Stimulated activated CD4-positive, alpha-beta T cell treated with anti-CD3 and anti-CD28 coated beads, TNF-alpha, amount 100 ng/mL, for 1 hour (primary cell): ENCODE measurements at regions not wholly inside any gene's neighbourhood (a gene's known extent, or its start where the extent isn't known, plus 50 kb on each side); places are given as distances from the start of the nearest gene placed in this dataset.
"Not testable (repeated sequence)": the region's sequence is repeated elsewhere in the genome, so short reads cannot be mapped to it uniquely, and the experiment has no call there.

Experiments used
- DNase-seq, 3 donors: peaks; one replicate each; pipeline ENCODE4 v3.0.0-alpha.2; 2020; ENCODE audit warnings: low read depth in 3 of 3, low spot score in 1 of 3

- not testable (repeated sequence) for DNase-seq
These were observed 411.0 kb upstream of the CHD1 start for GRCh38 chr5:99339758-99340157.

DNA sequence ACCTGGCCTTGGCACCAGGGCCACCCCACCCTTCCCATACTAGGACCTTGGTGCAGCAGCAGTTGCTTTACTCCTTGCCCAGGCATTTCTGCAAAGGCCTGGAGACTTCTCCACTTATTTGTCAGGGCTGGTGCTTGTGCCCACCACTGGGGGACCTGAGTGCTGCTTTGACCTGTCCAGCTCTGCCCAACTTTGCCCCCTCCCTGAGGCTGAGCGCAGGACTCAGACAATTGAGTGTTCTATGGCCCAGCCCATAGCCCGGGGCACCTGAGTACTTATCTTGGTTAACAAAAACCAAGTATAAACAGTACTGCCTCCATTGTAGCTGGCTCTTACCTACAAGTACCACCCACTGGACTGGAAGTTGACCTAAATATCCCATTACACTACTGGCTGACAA is 406.1 kb upstream of the CHD1 start:
- no peak for DNase-seq

- no peak for DNase-seq
These were observed 402.3 kb upstream of the CHD1 start for GRCh38 chr5:99331061-99331460.

DNA sequence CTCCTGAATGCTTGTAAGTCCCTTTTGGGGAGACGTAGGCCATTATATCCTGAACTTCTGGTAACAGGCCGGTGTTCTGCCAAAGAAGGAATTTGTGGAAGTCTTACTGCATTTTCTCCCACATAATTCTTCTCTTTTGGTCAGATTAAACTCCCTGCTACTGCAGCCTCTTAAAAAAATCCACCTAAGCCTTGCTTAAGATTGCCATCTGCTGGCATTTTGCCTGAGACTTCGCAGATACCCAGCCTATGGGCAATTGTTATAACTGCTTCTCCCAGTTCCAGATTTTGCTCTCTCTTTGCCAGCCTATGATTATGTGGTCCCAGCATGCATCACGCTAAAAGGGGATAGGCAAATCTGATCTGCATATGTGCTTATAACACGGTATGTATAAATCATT is 391.6 kb upstream of the CHD1 start:
- DNase-seq: no peak

DNA sequence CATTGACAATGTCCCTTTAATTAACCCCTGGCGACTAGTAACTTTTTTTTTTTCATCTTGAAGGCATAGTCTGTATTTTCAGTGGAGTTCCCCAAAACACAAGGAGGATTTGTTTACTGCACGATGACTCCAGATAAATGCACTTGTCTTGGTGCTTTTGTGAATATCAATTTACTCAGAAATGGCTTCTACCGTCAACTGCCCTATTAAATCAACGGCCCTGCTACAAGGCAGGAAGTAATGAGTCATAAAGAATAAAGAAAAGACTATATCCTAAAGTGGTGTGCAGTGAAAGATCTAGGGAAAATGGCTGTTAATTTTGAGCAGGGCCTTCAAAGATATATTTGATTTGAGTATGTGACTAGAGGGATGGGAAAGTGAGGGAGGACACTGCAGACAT is 388.3 kb upstream of the CHD1 start:
- no peak for DNase-seq

DNA sequence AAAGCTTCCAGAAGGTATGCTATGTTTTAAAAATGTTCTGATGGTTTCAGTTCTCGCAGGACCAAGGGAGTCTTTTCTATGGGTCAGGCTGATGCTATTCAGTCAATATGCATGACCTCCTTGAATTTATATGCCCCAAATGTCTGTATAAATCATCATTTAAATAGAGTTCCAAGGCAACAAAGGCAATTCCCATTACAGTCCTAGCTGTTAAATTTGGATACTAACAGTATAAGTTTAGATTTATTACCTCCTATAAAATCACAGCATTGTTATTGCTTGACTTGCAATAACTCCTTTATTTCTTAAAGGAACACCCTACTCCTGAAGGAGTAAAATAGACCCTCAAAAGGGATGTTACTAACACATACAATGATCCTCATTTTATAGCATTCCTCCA is 387.7 kb upstream of the CHD1 start:
- no peak for DNase-seq

DNA sequence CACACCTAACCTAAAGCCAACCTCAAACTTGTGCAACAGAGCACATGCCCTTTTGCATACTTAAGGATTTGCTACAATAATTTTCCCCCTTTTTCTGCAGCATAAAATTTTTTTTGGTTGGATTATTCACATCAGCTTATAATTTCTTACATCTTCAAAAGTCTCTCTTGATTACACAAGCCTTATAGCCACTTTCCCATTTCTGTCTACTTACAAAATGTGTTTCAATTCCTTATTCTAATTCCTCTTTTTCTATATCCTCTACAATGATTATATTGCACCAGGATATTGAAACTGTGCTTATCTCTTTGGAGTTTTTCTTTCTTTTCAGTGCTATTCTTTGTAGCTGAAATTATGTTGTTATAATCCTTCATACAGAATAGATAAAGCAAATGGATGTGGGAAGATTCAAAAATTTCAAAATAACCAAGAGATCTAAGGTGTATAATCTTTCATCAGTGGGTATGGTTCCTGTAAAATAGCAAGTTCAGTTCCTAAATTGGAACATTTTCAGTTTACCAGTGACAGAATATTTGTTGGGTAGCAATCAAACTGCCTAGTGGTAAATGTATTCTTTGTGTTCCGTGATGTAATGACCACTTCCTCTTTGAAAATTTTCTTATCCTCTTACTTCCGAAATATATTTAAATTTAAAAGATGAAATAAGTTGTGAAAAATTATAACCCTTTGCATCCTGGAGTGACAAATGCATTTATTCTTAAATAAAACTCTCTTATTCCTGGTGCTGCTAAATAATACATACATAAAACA is 386.8 kb upstream of the CHD1 start:
- no peak for DNase-seq

- DNase-seq: no peak
These were observed 385.9 kb upstream of the CHD1 start for GRCh38 chr5:99314721-99315120.

GRCh38 chr5:99308131-99308530 is 379.3 kb upstream of the CHD1 start:
- DNase-seq: no peak

DNA sequence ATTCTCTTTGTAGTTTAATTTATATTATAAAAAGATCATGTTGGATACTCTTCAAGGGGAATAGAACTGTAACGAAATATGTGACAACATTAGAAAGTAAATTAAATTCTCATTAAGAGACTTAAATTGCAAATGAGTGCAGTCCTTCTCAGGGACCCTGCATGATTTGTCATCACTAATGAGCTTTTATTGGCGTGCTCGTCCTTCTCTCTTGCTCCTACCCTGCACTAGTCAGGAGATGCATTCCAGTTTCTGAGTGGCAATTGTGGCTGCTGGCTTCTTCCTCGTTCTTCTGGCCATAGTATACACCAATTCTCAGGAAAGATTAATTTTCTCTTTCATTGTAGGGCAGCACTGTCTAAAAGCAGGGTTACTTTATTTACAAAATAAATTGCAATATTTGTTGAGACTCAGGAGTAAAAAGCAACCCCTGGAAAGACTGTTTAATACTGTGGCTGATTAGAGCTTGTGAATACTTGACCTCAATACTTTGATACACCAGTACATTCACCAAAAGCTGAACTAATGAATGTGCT is 376.3 kb upstream of the CHD1 start:
- DNase-seq: no peak

DNA sequence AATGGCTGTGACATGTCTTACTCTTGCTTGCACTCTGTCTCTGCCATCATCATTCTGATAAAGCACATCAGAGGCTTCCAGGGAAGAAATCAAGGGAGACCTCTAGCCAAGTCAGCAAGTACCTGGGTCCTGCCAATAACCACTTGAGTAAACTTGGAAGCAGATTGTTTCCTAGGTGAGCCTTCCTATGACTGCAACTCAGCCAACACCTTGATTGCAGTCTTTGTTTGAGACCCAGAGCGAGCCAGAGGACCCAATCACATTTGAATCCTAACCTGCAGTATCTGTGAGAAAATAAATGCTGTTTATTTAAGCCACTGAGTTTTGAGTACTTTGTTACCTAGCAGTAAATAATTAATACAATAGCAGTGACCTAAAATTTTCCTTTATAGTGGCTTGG is 356.8 kb upstream of the CHD1 start:
- no peak for DNase-seq

DNA sequence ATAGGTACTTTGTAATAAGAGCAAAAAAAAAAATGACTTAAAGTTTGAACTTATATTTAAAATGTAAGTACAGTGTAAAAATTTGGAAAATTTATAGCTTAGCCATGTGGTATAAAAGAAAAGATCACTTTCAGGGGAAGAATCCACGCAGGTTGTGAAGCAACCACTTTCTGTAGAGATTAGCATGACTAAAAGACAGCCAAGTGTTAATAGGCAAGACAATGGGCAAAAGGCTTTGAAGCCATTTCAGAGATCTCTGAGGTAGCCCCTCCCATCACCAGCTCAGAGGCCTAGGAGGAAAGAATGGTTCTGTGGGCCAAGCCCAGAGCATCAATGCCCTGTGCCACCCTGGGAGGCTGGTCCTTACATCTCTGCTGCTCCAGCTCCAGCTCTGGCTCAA is 346.3 kb upstream of the CHD1 start:
- no peak for DNase-seq

- no peak for DNase-seq
These were observed 343.8 kb upstream of the CHD1 start for GRCh38 chr5:99272576-99272975.

GRCh38 chr5:99258819-99259218 is 330.0 kb upstream of the CHD1 start:
- no peak for DNase-seq

- no peak for DNase-seq
These were observed 319.3 kb upstream of the CHD1 start for GRCh38 chr5:99248066-99248465.

DNA sequence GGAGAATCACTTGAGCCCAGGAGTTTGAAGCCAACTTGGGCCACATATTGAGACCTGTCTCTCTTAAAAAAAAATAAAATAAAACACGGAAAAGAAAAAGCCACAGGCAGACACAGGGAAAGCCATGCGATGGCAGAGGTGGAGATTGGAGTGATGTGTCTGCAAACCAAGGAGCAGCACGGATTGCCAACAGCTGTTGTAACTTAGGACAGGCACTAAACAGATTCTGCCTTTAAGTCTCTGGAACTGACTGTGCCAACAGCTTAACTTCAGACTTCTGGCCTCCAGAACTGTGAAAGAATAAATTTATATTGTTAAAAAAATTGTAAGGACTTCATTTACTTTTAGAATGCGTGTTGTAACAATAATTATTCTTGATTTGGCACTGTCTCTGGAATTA is 318.5 kb upstream of the CHD1 start:
- DNase-seq: no peak

DNA sequence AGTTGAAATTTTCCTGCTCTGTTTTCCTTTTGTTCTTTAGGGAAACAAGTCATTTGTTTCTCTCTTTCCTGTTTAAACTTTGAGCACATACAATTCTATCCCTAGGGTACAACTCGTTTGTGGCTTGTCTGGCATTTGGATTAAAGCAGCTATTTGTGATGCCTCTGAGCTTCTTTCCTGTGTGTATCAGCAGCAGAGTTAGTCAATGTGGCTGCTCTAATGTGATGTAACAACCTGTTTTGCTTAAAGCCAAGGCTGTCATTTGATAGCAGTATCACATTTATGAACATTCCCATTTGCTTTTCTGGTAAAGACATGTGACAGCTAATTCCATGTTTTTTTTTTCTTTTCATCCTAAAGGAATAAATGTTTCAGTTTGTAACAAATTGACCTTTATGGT is 314.3 kb upstream of the CHD1 start:
- no peak for DNase-seq

- no peak for DNase-seq
These were observed 311.1 kb upstream of the CHD1 start for GRCh38 chr5:99239826-99240360.

DNA sequence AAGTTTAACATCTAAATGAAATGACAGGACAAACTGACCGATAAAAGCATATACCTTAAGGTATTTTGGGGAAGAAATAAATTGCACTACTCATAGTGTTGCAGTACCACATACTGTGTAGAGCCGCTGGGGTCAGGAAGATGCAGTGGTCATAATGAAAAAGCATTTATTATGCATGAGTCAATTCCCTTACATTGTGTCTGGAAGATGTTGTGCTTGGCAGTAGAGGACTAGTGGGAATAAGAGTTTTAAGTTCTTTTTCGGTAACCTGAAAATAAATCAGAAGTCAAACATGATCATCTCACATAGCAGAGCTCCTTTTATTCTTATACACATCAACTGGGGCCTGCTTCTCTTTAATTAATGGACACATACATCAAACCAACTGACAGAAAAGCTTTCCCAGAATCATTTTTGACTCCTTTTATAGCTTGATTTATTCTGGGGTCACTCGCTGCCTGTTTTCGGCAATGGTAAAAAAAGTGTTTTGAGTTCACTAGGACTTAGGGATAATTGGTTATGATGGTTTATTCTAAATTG is 262.5 kb upstream of the CHD1 start:
- DNase-seq: no peak

DNA sequence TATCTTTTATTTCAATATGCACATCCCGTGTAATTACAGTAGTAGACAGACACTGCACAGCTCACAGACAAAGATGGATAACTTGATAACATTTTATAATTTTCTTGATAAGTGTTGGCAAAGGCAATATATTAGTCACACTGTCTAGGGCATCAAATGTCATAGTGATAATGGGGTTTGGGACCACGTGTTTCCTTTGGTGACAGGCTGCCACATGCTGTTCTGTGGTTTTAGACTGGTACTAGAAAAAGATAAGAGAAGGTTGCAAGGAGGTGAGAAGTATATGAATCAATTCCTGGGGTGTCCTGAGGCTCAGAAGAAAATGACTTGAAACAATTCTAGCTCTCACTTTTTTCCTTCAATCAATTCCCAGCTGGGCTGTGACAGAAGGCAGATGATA is 258.8 kb upstream of the CHD1 start:
- DNase-seq: no peak

GRCh38 chr5:99179206-99179605 is 250.4 kb upstream of the CHD1 start:
- DNase-seq: no peak

- no peak for DNase-seq
These were observed 249.0 kb upstream of the CHD1 start for GRCh38 chr5:99177796-99178195.

DNA sequence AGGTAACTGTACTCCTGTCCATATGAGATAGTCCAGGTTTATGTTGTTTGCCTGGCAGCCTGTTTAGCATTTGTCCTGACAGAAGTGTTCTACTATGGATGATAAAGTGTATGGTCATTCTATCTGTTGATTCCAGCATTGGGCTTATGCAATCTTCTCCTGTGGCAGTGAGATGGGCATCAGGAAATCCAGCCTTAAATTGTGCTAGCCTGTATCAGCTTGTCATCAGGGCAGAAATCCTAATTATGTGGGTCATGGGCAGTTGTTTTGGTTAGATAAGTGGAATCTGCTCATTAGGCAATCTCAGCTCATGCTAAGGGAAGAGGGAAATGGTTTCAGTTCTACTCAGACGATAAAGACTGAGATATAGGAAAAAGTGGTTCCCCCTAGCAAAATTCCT is 247.4 kb upstream of the CHD1 start:
- DNase-seq: no peak
